ENCODE measurements at regions not wholly inside any gene's neighbourhood (a gene's known extent, or its start where the extent isn't known, plus 50 kb on each side); places are given as distances from the start of the nearest gene placed in this dataset.

DNA sequence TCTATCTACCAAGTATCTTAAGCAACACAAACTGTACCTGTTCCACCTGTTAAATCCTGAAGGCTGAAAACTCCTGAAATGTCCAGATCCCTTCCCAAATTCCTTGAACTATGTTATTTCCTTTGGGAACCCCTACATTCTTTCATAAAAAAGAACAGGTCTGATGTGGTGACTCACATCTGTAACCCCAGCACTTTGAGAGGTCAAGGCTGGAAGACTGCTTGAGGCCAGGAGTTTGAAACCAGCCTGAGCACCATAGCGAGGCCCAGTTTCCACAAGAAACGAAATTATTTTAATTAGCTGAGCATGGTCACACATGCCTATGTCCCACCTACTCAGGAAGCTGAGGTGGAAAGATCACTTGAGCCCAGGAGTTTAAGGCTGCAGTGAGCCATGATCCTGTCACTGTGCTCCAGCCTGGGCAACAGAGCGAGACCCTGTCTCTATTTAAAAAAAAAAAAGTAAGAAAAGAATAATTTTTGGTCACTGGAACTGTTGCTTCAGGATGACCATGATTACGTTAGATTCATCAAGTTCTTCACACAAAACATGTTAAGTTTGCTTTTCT is 84.3 kb downstream of the PHLDA1 start:
- peak overlapping the region; percentile 59 for H3K4ac ChIP-seq (ENCODE audit: low read depth, low read length)
- H3K4me2 ChIP-seq (ENCODE audit: low read depth, low read length) = no peak overlapping the region
- H3K56ac ChIP-seq (ENCODE audit: extremely low read depth, insufficient read depth, low read length) = no peak overlapping the region
- H2BK20ac ChIP-seq (ENCODE audit: low read depth, low read length) = peak overlapping the region; percentile 88
- peak overlapping the region; percentile 86 for H2AK5ac ChIP-seq (ENCODE audit: low read depth, low read length)
- no peak overlapping the region for H3K27ac ChIP-seq (ENCODE audit: insufficient read depth, low read length)
- H3K27me3 ChIP-seq (ENCODE audit: control insufficient read depth, insufficient read depth, low read length) = no peaks in the 10 kb centered on the region
- H4K8ac ChIP-seq (ENCODE audit: low read depth in 2 of 2, low read length in 2 of 2) = peak overlapping the region; percentile 64 to 67; a peak in 3 of 4 replicates
- no peak overlapping the region for H3K9ac ChIP-seq (ENCODE audit: low read depth, low read length)
- H4K5ac ChIP-seq (ENCODE audit: low read depth, low read length) = no peak overlapping the region
- H3K9me3 ChIP-seq (ENCODE audit: control insufficient read depth, insufficient read depth, low read length) = no peaks in the 10 kb centered on the region
- no peaks in the 10 kb centered on the region for H3K36me3 ChIP-seq (ENCODE audit: control insufficient read depth, insufficient read depth, low read length)
- no peak overlapping the region for H2AFZ ChIP-seq (replicated peaks; ENCODE audit: low read length, poor library complexity)
- H2BK5ac ChIP-seq (ENCODE audit: low read depth, low read length, poor library complexity, severe bottlenecking) = no peak overlapping the region
- TF ChIP-seq RAD21 (IDR thresholded peaks at IDR 0.05; ENCODE audit: low read length) (no peak), USF2 (IDR thresholded peaks at IDR 0.05; ENCODE audit: low read depth, low read length) (no peak), MAZ (IDR thresholded peaks at IDR 0.05; ENCODE audit: borderline replicate concordance, low read depth, low read length) (no peak), POLR2A (IDR thresholded peaks at IDR 0.05; ENCODE audit: low read depth, low read length) (no peak), SMC3 (IDR thresholded peaks at IDR 0.05; ENCODE audit: low read depth, low read length) (no peak), MAFK (IDR thresholded peaks at IDR 0.05; ENCODE audit: low read depth, low read length) (no peak), FOS (IDR thresholded peaks at IDR 0.05; ENCODE audit: low read depth, low read length) (no peak), CHD1 (IDR thresholded peaks at IDR 0.05; ENCODE audit: low read depth, low read length) (no peak), BHLHE40 (IDR thresholded peaks at IDR 0.05; ENCODE audit: low read depth, low read length) (no peak), MXI1 (IDR thresholded peaks at IDR 0.05; ENCODE audit: borderline replicate concordance, low read depth, low read length) (no peak)
- TF ChIP-seq, protein P1, sequence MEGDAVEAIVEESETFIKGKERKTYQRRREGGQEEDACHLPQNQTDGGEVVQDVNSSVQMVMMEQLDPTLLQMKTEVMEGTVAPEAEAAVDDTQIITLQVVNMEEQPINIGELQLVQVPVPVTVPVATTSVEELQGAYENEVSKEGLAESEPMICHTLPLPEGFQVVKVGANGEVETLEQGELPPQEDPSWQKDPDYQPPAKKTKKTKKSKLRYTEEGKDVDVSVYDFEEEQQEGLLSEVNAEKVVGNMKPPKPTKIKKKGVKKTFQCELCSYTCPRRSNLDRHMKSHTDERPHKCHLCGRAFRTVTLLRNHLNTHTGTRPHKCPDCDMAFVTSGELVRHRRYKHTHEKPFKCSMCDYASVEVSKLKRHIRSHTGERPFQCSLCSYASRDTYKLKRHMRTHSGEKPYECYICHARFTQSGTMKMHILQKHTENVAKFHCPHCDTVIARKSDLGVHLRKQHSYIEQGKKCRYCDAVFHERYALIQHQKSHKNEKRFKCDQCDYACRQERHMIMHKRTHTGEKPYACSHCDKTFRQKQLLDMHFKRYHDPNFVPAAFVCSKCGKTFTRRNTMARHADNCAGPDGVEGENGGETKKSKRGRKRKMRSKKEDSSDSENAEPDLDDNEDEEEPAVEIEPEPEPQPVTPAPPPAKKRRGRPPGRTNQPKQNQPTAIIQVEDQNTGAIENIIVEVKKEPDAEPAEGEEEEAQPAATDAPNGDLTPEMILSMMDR (conservative IDR thresholded peaks at IDR 0.05; ENCODE audit: low read depth, low read length) = no peak
- TF ChIP-seq, protein P2, sequence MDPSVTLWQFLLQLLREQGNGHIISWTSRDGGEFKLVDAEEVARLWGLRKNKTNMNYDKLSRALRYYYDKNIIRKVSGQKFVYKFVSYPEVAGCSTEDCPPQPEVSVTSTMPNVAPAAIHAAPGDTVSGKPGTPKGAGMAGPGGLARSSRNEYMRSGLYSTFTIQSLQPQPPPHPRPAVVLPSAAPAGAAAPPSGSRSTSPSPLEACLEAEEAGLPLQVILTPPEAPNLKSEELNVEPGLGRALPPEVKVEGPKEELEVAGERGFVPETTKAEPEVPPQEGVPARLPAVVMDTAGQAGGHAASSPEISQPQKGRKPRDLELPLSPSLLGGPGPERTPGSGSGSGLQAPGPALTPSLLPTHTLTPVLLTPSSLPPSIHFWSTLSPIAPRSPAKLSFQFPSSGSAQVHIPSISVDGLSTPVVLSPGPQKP (IDR thresholded peaks at IDR 0.05; ENCODE audit: borderline replicate concordance, low read depth, low read length) = no peak
- DNase-seq = no peak
- H4K20me1 ChIP-seq (ENCODE audit: insufficient read depth, low read length) = no peaks in the 10 kb centered on the region
- peak overlapping the region; percentile 17; the same call in 1 of the 2 replicates for H3K23ac ChIP-seq (ENCODE audit: low read depth, low read length)
- peaks cover 8% of the 10 kb centered on the region; the same call in 1 of the 2 replicates for H3K9me1 ChIP-seq (ENCODE audit: insufficient read depth, low read length)
- CTCF ChIA-PET = interaction anchor here (1.3 to 1.4 kb wide), 2 partner anchors 73 to 75 kb away, joined by 3 read pairs; no protein-coding TSS in a partner anchor
- no peak overlapping the region for H3K4me3 ChIP-seq (ENCODE audit: insufficient read depth, low read depth, low read length)
- WGBS, 2 experiments (ENCODE audit: extremely low coverage in 2 of 2, insufficient read length in 1 of 2) = no CpG with 5 or more reads among the region's 4 CpGs
- no peak overlapping the region for H2AK9ac ChIP-seq (replicated peaks; ENCODE audit: low read depth, low read length, poor library complexity)
- peak overlapping the region; percentile 83 for H2BK15ac ChIP-seq (ENCODE audit: low read depth, low read length)
- intact Hi-C loops (cut with micrococcal nuclease) = no loop called here
- POLR2A ChIA-PET (ENCODE audit: unreplicated experiment) = no interaction called here
- H3K79me1 ChIP-seq (ENCODE audit: low read depth in 1 of 2, low read length in 2 of 2) = peaks cover 3 to 18% of the 10 kb centered on the region in 2 experiments; a peak in 2 of 4 replicates
- peak overlapping the region; percentile 62; the same call in 1 of the 2 replicates for H3K14ac ChIP-seq (replicated peaks; ENCODE audit: low read depth, low read length)
- H4K91ac ChIP-seq (ENCODE audit: insufficient read depth, low read depth, low read length) = peak overlapping the region; percentile 43
- in situ Hi-C loops (cut with MboI; ENCODE audit: low sequenced_read_pairs) = no loop called here
- no TSS peak for BruUV-seq (replicated peaks)
- ATAC-seq (ENCODE audit: low read depth) = no peak
- dilution Hi-C loops (cut with HindIII; ENCODE audit: low sequenced_read_pairs, unreplicated experiment) = no loop called here
- H3K18ac ChIP-seq (ENCODE audit: low read depth, low read length) = peak overlapping the region; percentile 5
- H2BK120ac ChIP-seq (ENCODE audit: low read depth, low read length) = peak overlapping the region; percentile 81
- H3K4me1 ChIP-seq (ENCODE audit: control insufficient read depth, insufficient read depth, low read length) = peaks cover 18% of the 10 kb centered on the region
